WTC11 (cell line): ENCODE measurements at regions not wholly inside any gene's neighbourhood (a gene's known extent, or its start where the extent isn't known, plus 50 kb on each side); places are given as distances from the start of the nearest gene placed in this dataset.

Source experiments
- ATAC-seq: fragments of 200-7000 bp; cut with Tn5 transposase; 2 replicates; pipeline ENCODE4 v1.10.0; 2021; ENCODE audit warnings: mild to moderate bottlenecking, moderate library complexity
- CTCF ChIA-PET: fragments of 300-600 bp; sonication (Branson Sonifier 250); formaldehyde crosslinking; loops from one replicate; lab custom pipeline; 2021; ENCODE audit warnings: antibody characterized with exemption; lab: Charles Lee
- POLR2A ChIA-PET: fragments of 350-600 bp; sonication (Branson Sonifier 250); formaldehyde crosslinking; loops from one replicate; lab custom pipeline; 2021; ENCODE audit warnings: antibody characterized with exemption; lab: Charles Lee
- DNase-seq: peaks from one replicate; pipeline ENCODE4 v3.0.0; 2021; ENCODE audit warnings: low spot score
- H3K27ac Mint-ChIP-seq: 2 replicates; pipeline ENCODE4 v1.8.0; 2021; ENCODE audit warnings: mixed read lengths
- H3K27me3 Mint-ChIP-seq: 2 replicates; pipeline ENCODE4 v1.8.0; 2021; ENCODE audit warnings: low read depth, mild to moderate bottlenecking, moderate library complexity, mixed read lengths
- H3K36me3 Mint-ChIP-seq: 2 replicates; pipeline ENCODE4 v1.8.0; 2021; ENCODE audit warnings: mixed read lengths
- H3K4me1 Mint-ChIP-seq: 2 replicates; pipeline ENCODE4 v1.8.0; 2022; ENCODE audit warnings: mixed read lengths
- H3K4me3 Mint-ChIP-seq: 2 replicates; pipeline ENCODE4 v1.8.0; 2021; ENCODE audit warnings: mild to moderate bottlenecking, moderate library complexity, mixed read lengths
- H3K9me3 Mint-ChIP-seq: 2 replicates; pipeline ENCODE4 v1.8.0; 2021; ENCODE audit warnings: mixed read lengths
- AFF4 ChIP-seq: sonication (generic); formaldehyde crosslinking; IDR thresholded peaks from 2 replicates; pipeline ENCODE4 v1.8.1; 2023; ENCODE audit warnings: mild to moderate bottlenecking, missing genetic modification reagents, borderline replicate concordance
- ATF1 ChIP-seq: sonication (generic); formaldehyde crosslinking; IDR thresholded peaks from 2 replicates; pipeline ENCODE4 v1.8.1; 2023; ENCODE audit warnings: mild to moderate bottlenecking, moderate library complexity, missing genetic modification reagents
- E2F4 ChIP-seq: sonication (generic); formaldehyde crosslinking; IDR thresholded peaks from 2 replicates; pipeline ENCODE4 v1.8.1; 2022; ENCODE audit warnings: low read depth, mild to moderate bottlenecking, moderate library complexity, missing genetic modification reagents, borderline replicate concordance
- ELF4 ChIP-seq: sonication (generic); formaldehyde crosslinking; IDR thresholded peaks from 2 replicates; pipeline ENCODE4 v1.8.1; 2022; ENCODE audit warnings: low read depth, mild to moderate bottlenecking, moderate library complexity, missing genetic modification reagents
- FOXK1 ChIP-seq: sonication (generic); formaldehyde crosslinking; IDR thresholded peaks from 2 replicates; pipeline ENCODE4 v1.8.0; 2022; ENCODE audit warnings: mild to moderate bottlenecking, moderate library complexity, missing genetic modification reagents
- GRHL2 ChIP-seq: fragments of 250-450 bp; sonication (Bioruptor Pico); IDR thresholded peaks from 2 replicates; pipeline ENCODE4 v1.8.0; 2022; ENCODE audit warnings: mild to moderate bottlenecking, moderate library complexity; ENCODE audit not compliant: insufficient replicate concordance, severe bottlenecking
- IRF1 ChIP-seq: sonication (generic); formaldehyde crosslinking; IDR thresholded peaks from 2 replicates; pipeline ENCODE4 v1.8.0; 2023; ENCODE audit warnings: missing genetic modification reagents
- JAZF1 ChIP-seq: fragments of 250-450 bp; sonication (Bioruptor Pico); IDR thresholded peaks from 2 replicates; pipeline ENCODE4 v1.9.0; 2021; ENCODE audit warnings: moderate library complexity, mild to moderate bottlenecking, inconsistent platforms
- JUN ChIP-seq: sonication (generic); formaldehyde crosslinking; IDR thresholded peaks from 2 replicates; pipeline ENCODE4 v1.8.0; 2023; ENCODE audit warnings: mild to moderate bottlenecking, missing genetic modification reagents
- MXD4 ChIP-seq: fragments of 250-450 bp; sonication (Bioruptor Pico); IDR thresholded peaks from 2 replicates; pipeline ENCODE4 v1.8.0; 2021; ENCODE audit warnings: mild to moderate bottlenecking, moderate library complexity, borderline replicate concordance
- NR1H2 ChIP-seq: sonication (generic); formaldehyde crosslinking; IDR thresholded peaks from 2 replicates; pipeline ENCODE4 v1.9.0; 2021; ENCODE audit warnings: mild to moderate bottlenecking, moderate library complexity, missing genetic modification reagents
- NR2C2 ChIP-seq: sonication (generic); formaldehyde crosslinking; IDR thresholded peaks from 2 replicates; pipeline ENCODE4 v1.8.0; 2022; ENCODE audit warnings: mild to moderate bottlenecking, missing genetic modification reagents
- TCF7 ChIP-seq: sonication (generic); formaldehyde crosslinking; IDR thresholded peaks from 2 replicates; pipeline ENCODE4 v1.8.0; 2022; ENCODE audit warnings: mild to moderate bottlenecking, low read depth, missing genetic modification reagents, moderate library complexity
- TP53 ChIP-seq: sonication (generic); formaldehyde crosslinking; IDR thresholded peaks from 2 replicates; pipeline ENCODE4 v1.8.1; 2023; ENCODE audit warnings: mild to moderate bottlenecking, missing genetic modification reagents
- TF ChIP-seq, protein P1 (sequence below): sonication (generic); formaldehyde crosslinking; IDR thresholded peaks from 2 replicates; pipeline ENCODE4 v1.8.1; 2022; ENCODE audit warnings: mild to moderate bottlenecking, missing genetic modification reagents, moderate library complexity, borderline replicate concordance
- TF ChIP-seq, protein P2 (sequence below): sonication (generic); formaldehyde crosslinking; IDR thresholded peaks from 2 replicates; pipeline ENCODE4 v1.8.1; 2023; ENCODE audit warnings: mild to moderate bottlenecking, missing genetic modification reagents
- TF ChIP-seq, protein P3 (sequence below): sonication (generic); formaldehyde crosslinking; IDR thresholded peaks from 2 replicates; pipeline ENCODE4 v1.8.0; 2022; ENCODE audit warnings: mild to moderate bottlenecking, missing genetic modification reagents
- TF ChIP-seq, protein P4 (sequence below): sonication (generic); formaldehyde crosslinking; conservative IDR thresholded peaks from 2 replicates; pipeline ENCODE4 v1.8.1; 2022; ENCODE audit warnings: mild to moderate bottlenecking, missing genetic modification reagents

DNA sequence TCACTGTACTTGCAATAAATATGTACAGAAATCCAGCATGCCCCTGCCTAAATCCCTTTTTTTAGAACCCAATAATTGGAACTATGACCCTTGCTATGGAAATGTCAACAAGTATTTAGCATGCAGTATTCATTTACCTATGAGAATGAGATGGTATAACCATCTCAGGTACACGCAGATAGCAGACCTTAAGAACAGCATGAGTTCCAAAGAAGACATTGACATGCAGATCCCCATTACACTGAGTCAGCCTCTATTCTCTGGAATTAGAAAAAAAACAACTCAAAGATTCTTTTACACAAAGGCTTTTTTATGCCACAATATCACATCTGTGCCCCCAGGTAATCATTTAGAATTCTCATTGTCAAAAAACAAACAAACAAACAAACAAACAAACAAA, 325.6 kb upstream of the TLE4 start (continued):
- TF ChIP-seq IRF1 (CRISPR knock-in tag) = no peak
- TF ChIP-seq, protein P1, sequence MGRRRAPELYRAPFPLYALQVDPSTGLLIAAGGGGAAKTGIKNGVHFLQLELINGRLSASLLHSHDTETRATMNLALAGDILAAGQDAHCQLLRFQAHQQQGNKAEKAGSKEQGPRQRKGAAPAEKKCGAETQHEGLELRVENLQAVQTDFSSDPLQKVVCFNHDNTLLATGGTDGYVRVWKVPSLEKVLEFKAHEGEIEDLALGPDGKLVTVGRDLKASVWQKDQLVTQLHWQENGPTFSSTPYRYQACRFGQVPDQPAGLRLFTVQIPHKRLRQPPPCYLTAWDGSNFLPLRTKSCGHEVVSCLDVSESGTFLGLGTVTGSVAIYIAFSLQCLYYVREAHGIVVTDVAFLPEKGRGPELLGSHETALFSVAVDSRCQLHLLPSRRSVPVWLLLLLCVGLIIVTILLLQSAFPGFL (CRISPR knock-in tag) = no peak
- no peak for TF ChIP-seq E2F4 (CRISPR knock-in tag)
- no peak for TF ChIP-seq NR1H2 (CRISPR knock-in tag)
- TF ChIP-seq ELF4 (CRISPR knock-in tag) = no peak
- TF ChIP-seq JAZF1 (CRISPR knock-in tag) = no peak
- TF ChIP-seq ATF1 = no peak
- TF ChIP-seq, protein P2, sequence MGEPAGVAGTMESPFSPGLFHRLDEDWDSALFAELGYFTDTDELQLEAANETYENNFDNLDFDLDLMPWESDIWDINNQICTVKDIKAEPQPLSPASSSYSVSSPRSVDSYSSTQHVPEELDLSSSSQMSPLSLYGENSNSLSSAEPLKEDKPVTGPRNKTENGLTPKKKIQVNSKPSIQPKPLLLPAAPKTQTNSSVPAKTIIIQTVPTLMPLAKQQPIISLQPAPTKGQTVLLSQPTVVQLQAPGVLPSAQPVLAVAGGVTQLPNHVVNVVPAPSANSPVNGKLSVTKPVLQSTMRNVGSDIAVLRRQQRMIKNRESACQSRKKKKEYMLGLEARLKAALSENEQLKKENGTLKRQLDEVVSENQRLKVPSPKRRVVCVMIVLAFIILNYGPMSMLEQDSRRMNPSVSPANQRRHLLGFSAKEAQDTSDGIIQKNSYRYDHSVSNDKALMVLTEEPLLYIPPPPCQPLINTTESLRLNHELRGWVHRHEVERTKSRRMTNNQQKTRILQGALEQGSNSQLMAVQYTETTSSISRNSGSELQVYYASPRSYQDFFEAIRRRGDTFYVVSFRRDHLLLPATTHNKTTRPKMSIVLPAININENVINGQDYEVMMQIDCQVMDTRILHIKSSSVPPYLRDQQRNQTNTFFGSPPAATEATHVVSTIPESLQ (CRISPR knock-in tag) = no peak
- TF ChIP-seq, protein P3, sequence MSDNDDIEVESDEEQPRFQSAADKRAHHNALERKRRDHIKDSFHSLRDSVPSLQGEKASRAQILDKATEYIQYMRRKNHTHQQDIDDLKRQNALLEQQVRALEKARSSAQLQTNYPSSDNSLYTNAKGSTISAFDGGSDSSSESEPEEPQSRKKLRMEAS = no peak
- TF ChIP-seq MXD4 (CRISPR knock-in tag) = no peak

DNA sequence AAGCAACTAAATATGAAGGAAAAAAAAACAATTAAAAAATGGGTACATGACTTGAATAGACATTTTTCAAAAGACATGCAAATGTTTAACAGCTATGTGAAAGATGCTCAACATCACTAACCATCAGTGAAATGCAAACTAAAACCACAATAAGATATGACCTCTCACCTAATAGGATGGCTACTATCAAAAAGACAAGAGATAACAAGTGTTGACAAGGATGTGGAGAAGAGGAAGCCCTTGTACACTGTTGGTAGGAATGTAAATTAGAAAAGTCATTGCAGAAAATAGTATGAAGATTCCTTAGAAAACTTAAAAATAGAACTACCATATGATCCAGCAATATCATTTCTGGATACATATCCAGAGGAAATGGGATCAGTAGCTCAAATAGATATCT, 324.7 kb upstream of the TLE4 start:
- H3K27ac Mint-ChIP-seq = no peak overlapping the region
- no peak for DNase-seq
- TF ChIP-seq JUN (CRISPR knock-in tag) (no peak), TP53 (CRISPR knock-in tag) (no peak), AFF4 (no peak), TCF7 (no peak), NR2C2 (CRISPR knock-in tag) (no peak), E2F4 (CRISPR knock-in tag) (no peak), FOXK1 (CRISPR knock-in tag) (no peak), GRHL2 (CRISPR knock-in tag) (no peak)
- TF ChIP-seq, protein P4, sequence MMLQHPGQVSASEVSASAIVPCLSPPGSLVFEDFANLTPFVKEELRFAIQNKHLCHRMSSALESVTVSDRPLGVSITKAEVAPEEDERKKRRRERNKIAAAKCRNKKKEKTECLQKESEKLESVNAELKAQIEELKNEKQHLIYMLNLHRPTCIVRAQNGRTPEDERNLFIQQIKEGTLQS (CRISPR knock-in tag) = no peak
- H3K4me3 Mint-ChIP-seq = no peak overlapping the region
- H3K4me1 Mint-ChIP-seq = peaks cover 41% of the 10 kb centered on the region
- H3K27me3 Mint-ChIP-seq = no peaks in the 10 kb centered on the region
- H3K36me3 Mint-ChIP-seq = 0 out of 2 replicates have a peak, but pooled peaks cover 2% of the 10 kb centered on the region
- no peak for ATAC-seq
- peaks cover 4% of the 10 kb centered on the region for H3K9me3 Mint-ChIP-seq
- ChIA-PET CTCF (no interaction called here), POLR2A (no interaction called here)
